Thyroid gland (tissue), 4 donors: ENCODE measurements at regions not wholly inside any gene's neighbourhood (a gene's known extent, or its start where the extent isn't known, plus 50 kb on each side); places are given as distances from the start of the nearest gene placed in this dataset.

ENCODE experiments used
- POLR2A ChIP-seq, 2 donors: fragments of 450-650 bp; IDR thresholded peaks; one replicate each; pipeline ENCODE4 v1.6.1; 2017; ENCODE audit warnings: antibody characterized with exemption in 2 of 2, mild to moderate bottlenecking in 2 of 2, moderate library complexity in 1 of 2
- TF ChIP-seq, protein P1 (sequence below), 6 experiments: fragments of 200-600 bp in 3 of 6; fragments of 450-650 bp in 3 of 6; sonication (generic) in 3 of 6; IDR thresholded peaks; one replicate each; pipeline ENCODE4 v1.5.1; 2016 to 2019; ENCODE audit warnings: antibody characterized with exemption in 6 of 6, mild to moderate bottlenecking in 2 of 6, inconsistent platforms in 1 of 6, moderate library complexity in 1 of 6

DNA sequence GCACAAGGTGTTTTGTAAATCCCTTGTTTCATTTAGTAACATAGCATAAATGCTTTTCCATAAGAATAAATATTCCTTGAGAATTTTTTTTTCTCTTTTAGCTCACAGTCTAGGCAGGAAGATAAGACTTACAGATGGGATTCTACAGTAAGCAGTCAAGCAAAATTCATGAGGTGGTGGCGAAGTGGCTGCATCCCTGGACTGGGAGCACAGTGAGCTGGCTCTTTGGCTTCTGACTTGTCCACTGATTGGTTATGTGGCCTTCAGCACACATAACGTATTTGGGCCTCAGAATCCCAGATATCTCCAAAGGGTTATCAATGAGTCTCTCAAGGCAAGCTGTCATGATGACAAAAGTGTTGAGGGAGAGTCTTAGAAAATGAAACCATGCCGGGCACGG lies 99.8 kb downstream of the EBNA1BP2 start:
- TF ChIP-seq POLR2A (IDR thresholded peaks at IDR 0.05), result no peak
- TF ChIP-seq, protein P1, sequence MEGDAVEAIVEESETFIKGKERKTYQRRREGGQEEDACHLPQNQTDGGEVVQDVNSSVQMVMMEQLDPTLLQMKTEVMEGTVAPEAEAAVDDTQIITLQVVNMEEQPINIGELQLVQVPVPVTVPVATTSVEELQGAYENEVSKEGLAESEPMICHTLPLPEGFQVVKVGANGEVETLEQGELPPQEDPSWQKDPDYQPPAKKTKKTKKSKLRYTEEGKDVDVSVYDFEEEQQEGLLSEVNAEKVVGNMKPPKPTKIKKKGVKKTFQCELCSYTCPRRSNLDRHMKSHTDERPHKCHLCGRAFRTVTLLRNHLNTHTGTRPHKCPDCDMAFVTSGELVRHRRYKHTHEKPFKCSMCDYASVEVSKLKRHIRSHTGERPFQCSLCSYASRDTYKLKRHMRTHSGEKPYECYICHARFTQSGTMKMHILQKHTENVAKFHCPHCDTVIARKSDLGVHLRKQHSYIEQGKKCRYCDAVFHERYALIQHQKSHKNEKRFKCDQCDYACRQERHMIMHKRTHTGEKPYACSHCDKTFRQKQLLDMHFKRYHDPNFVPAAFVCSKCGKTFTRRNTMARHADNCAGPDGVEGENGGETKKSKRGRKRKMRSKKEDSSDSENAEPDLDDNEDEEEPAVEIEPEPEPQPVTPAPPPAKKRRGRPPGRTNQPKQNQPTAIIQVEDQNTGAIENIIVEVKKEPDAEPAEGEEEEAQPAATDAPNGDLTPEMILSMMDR (IDR thresholded peaks at IDR 0.05), result no peak
